ENCODE measurements at regions not wholly inside any gene's neighbourhood (a gene's known extent, or its start where the extent isn't known, plus 50 kb on each side); places are given as distances from the start of the nearest gene placed in this dataset.

GRCh38 chrX:17933856-17934255 lies 72.8 kb upstream of the RAI2 start:
- no peaks in the 10 kb centered on the region for H3K27me3 ChIP-seq (ENCODE audit: control insufficient read depth in 2 of 2, insufficient read depth in 2 of 2, low read length in 2 of 2)
- dilution Hi-C loops (cut with MboI; ENCODE audit: extremely low pct_ligation_motif_present, low sequenced_read_pairs) (no loop called here), intact Hi-C loops (cut with micrococcal nuclease) (no loop called here)
- H3K9me1 ChIP-seq (replicated peaks; ENCODE audit: control insufficient read depth, extremely low read depth, insufficient read depth, low read length) = no peaks in the 10 kb centered on the region
- H4K20me1 ChIP-seq (replicated peaks; ENCODE audit: control insufficient read depth, extremely low read depth, insufficient read depth, low read length) = no peaks in the 10 kb centered on the region
- DNase-seq (ENCODE audit: low read depth, low spot score) (no peak), FAIRE-seq (no peak)
- no peak overlapping the region for H3K9ac ChIP-seq (replicated peaks; ENCODE audit: extremely low read depth, insufficient read depth, low read length)
- POLR2A ChIA-PET = no interaction called here
- no peaks in the 10 kb centered on the region for H3K36me3 ChIP-seq (ENCODE audit: control insufficient read depth in 2 of 2, extremely low read depth in 1 of 2, insufficient read depth in 2 of 2, low read length in 2 of 2)
- no peak overlapping the region for H3K4me2 ChIP-seq (ENCODE audit: insufficient read depth, low read length)
- H3K9me3 ChIP-seq (replicated peaks; ENCODE audit: control insufficient read depth, insufficient read depth, low read length) = no peaks in the 10 kb centered on the region
- H3K4me1 ChIP-seq (ENCODE audit: control insufficient read depth, extremely low read depth, insufficient read depth, low read length) = no peaks in the 10 kb centered on the region
- no TSS peak for BruUV-seq (replicated peaks)
- no peaks in the 10 kb centered on the region for H3K79me2 ChIP-seq (ENCODE audit: control insufficient read depth, insufficient read depth, low read length)
- no peak overlapping the region for H3K4me3 ChIP-seq (replicated peaks in 1 of 3; ENCODE audit: insufficient read depth in 1 of 3, low read depth in 1 of 3, low read length in 3 of 3)
- no peak overlapping the region for H3K27ac ChIP-seq (ENCODE audit: insufficient read depth, low read depth, low read length)
- CTCF ChIA-PET = no interaction called here
- TF ChIP-seq EZH2 (IDR thresholded peaks at IDR 0.05; ENCODE audit: borderline replicate concordance, low read depth, low read length, severe bottlenecking) = no peak
- no peak for TF ChIP-seq MYC (IDR thresholded peaks at IDR 0.05; ENCODE audit: low read depth, low read length)
- TF ChIP-seq POLR2AphosphoS5 (IDR thresholded peaks at IDR 0.05; ENCODE audit: insufficient read depth, low read depth, low read length) = no peak
- H2AFZ ChIP-seq (ENCODE audit: low read depth, low read length) = no peak overlapping the region

- FAIRE-seq = no peak
- dilution Hi-C loops (cut with MboI; ENCODE audit: extremely low pct_ligation_motif_present, low sequenced_read_pairs) = no loop called here
Observed at GRCh38 chrX:17932781-17933180, 71.7 kb upstream of the RAI2 start.

More at GRCh38 chrX:17932781-17933180, 71.7 kb upstream of the RAI2 start:
- BruUV-seq (replicated peaks) = no TSS peak
- Histone ChIP-seq H3K4me1 (ENCODE audit: control insufficient read depth, extremely low read depth, insufficient read depth, low read length) (no peaks in the 10 kb centered on the region), H3K9me1 (replicated peaks; ENCODE audit: control insufficient read depth, extremely low read depth, insufficient read depth, low read length) (no peaks in the 10 kb centered on the region), H3K9me3 (replicated peaks; ENCODE audit: control insufficient read depth, insufficient read depth, low read length) (no peaks in the 10 kb centered on the region), H3K4me2 (ENCODE audit: insufficient read depth, low read length) (no peak overlapping the region), H4K20me1 (replicated peaks; ENCODE audit: control insufficient read depth, extremely low read depth, insufficient read depth, low read length) (no peaks in the 10 kb centered on the region), H3K36me3 (ENCODE audit: control insufficient read depth in 2 of 2, extremely low read depth in 1 of 2, insufficient read depth in 2 of 2, low read length in 2 of 2) (no peaks in the 10 kb centered on the region), H3K27ac (ENCODE audit: insufficient read depth, low read depth, low read length) (no peak overlapping the region), H3K4me3 (replicated peaks in 1 of 3; ENCODE audit: insufficient read depth in 1 of 3, low read depth in 1 of 3, low read length in 3 of 3) (no peak overlapping the region), H3K79me2 (ENCODE audit: control insufficient read depth, insufficient read depth, low read length) (no peaks in the 10 kb centered on the region), H3K27me3 (ENCODE audit: control insufficient read depth in 2 of 2, insufficient read depth in 2 of 2, low read length in 2 of 2) (no peaks in the 10 kb centered on the region), H2AFZ (ENCODE audit: low read depth, low read length) (no peak overlapping the region), H3K9ac (replicated peaks; ENCODE audit: extremely low read depth, insufficient read depth, low read length) (no peak overlapping the region)
- TF ChIP-seq GATA2 (IDR thresholded peaks at IDR 0.05; ENCODE audit: insufficient read depth, insufficient read length, low read depth, low read length) = no peak
- TF ChIP-seq POLR2AphosphoS5 (IDR thresholded peaks at IDR 0.05; ENCODE audit: insufficient read depth, low read depth, low read length) = no peak
- no peak for TF ChIP-seq EZH2 (IDR thresholded peaks at IDR 0.05; ENCODE audit: borderline replicate concordance, low read depth, low read length, severe bottlenecking)
- TF ChIP-seq, protein P1, sequence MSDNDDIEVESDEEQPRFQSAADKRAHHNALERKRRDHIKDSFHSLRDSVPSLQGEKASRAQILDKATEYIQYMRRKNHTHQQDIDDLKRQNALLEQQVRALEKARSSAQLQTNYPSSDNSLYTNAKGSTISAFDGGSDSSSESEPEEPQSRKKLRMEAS (IDR thresholded peaks at IDR 0.05; ENCODE audit: insufficient read depth, insufficient read length) = no peak
- no peak for TF ChIP-seq JUN (IDR thresholded peaks at IDR 0.05; ENCODE audit: borderline replicate concordance, insufficient read depth, insufficient read length, low read depth)
- no peak for TF ChIP-seq FOS (IDR thresholded peaks at IDR 0.05; ENCODE audit: borderline replicate concordance, insufficient read depth, low read length)
- TF ChIP-seq MYC (IDR thresholded peaks at IDR 0.05; ENCODE audit: low read depth, low read length) = no peak
- no peak for TF ChIP-seq POLR2A (IDR thresholded peaks at IDR 0.05; ENCODE audit: low read depth, low read length)
- TF ChIP-seq CTCF (IDR thresholded peaks at IDR 0.05; ENCODE audit: extremely low read depth in 1 of 2, insufficient read depth in 1 of 2, low read depth in 1 of 2, low read length in 2 of 2) = no peak
- intact Hi-C loops (cut with micrococcal nuclease) = no loop called here
- ChIA-PET CTCF (no interaction called here), POLR2A (no interaction called here)
- no peak for DNase-seq (ENCODE audit: low read depth, low spot score)

Data from endothelial cell of umbilical vein (primary cell).